Suprapubic skin (tissue), 4 donors: ENCODE measurements at regions not wholly inside any gene's neighbourhood (a gene's known extent, or its start where the extent isn't known, plus 50 kb on each side); places are given as distances from the start of the nearest gene placed in this dataset.

Experiments used
- CTCF ChIP-seq, 2 donors: fragments of 200-600 bp in 1 of 2; fragments of 450-650 bp in 1 of 2; sonication (generic) in 1 of 2; IDR thresholded peaks; one replicate each; pipeline ENCODE4 v1.5.1; 2016 to 2019; ENCODE audit warnings: antibody characterized with exemption in 2 of 2, mild to moderate bottlenecking in 1 of 2, moderate library complexity in 1 of 2
- POLR2A ChIP-seq, 2 donors: fragments of 450-650 bp; IDR thresholded peaks; one replicate each; pipeline ENCODE4 v1.6.1; 2017; ENCODE audit warnings: antibody characterized with exemption in 2 of 2, mild to moderate bottlenecking in 2 of 2, moderate library complexity in 2 of 2
- POLR2AphosphoS5 ChIP-seq, 3 donors: sonication (generic); formaldehyde crosslinking; IDR thresholded peaks; one replicate each; pipeline ENCODE4 v1.6.1; 2017; ENCODE audit warnings: antibody characterized with exemption in 3 of 3

- no peak for TF ChIP-seq POLR2A (IDR thresholded peaks at IDR 0.05)
- TF ChIP-seq CTCF (IDR thresholded peaks at IDR 0.05): no peak
- TF ChIP-seq POLR2AphosphoS5 (IDR thresholded peaks at IDR 0.05): no peak
Observed at GRCh38 chr2:236795169-236795860, 225.7 kb downstream of the ACKR3 start.
